HEK293 (cell line): ENCODE measurements at regions not wholly inside any gene's neighbourhood (a gene's known extent, or its start where the extent isn't known, plus 50 kb on each side); places are given as distances from the start of the nearest gene placed in this dataset.

Experiments
- CTCF ChIA-PET: fragments of 350-600 bp; formaldehyde crosslinking; extraction: SDS; loops from one replicate; lab custom pipeline; 2021; ENCODE audit warnings: antibody characterized with exemption; lab: Yijun Ruan, JAX
- POLR2A ChIA-PET: fragments of 300-600 bp; formaldehyde crosslinking; extraction: SDS; loops from one replicate; lab custom pipeline; 2020; ENCODE audit warnings: antibody characterized with exemption, inconsistent platforms; lab: Yijun Ruan, JAX
- H3K27ac ChIP-seq: fragments of 200-500 bp; sonication (Bioruptor generic); 2 replicates; pipeline ENCODE4 v1.5.1; 2014; ENCODE audit warnings: low read depth, low read length, control low read depth, inconsistent platforms; ENCODE audit errors: extremely low read depth
- H3K36me3 ChIP-seq, 2 experiments: fragments of 200-500 bp in 1 of 2; sonication (Bioruptor generic) in 1 of 2; 1 replicate in 1 of 2; 2 replicates in 1 of 2; pipeline ENCODE4 v1.5.1; 2014 to 2017; ENCODE audit warnings: inconsistent platforms in 2 of 2, low read length in 2 of 2; ENCODE audit not compliant: control insufficient read depth in 2 of 2, insufficient read depth in 1 of 2
- H3K4me1 ChIP-seq: fragments of 200-500 bp; sonication (Bioruptor generic); 2 replicates; pipeline ENCODE4 v1.5.1; 2014; ENCODE audit warnings: mild to moderate bottlenecking, low read length, inconsistent platforms; ENCODE audit not compliant: control insufficient read depth, insufficient read depth
- H3K4me3 ChIP-seq: 2 replicates; pipeline ENCODE4 v1.5.1; 2011; ENCODE audit warnings: low read depth, mild to moderate bottlenecking, control low read depth, low read length, moderate library complexity
- H3K9me3 ChIP-seq: fragments of 200-500 bp; sonication (Bioruptor generic); 2 replicates; pipeline ENCODE4 v1.5.1; 2014; ENCODE audit warnings: low read depth, low read length, inconsistent platforms; ENCODE audit not compliant: control insufficient read depth, insufficient read depth
- GFI1B ChIP-seq: fragments of 450-650 bp; formaldehyde crosslinking; IDR thresholded peaks from 2 replicates; pipeline ENCODE4 v1.5.1; 2016; ENCODE audit warnings: missing biosample characterization, missing genetic modification characterization
- GLIS2 ChIP-seq: fragments of 450-650 bp; formaldehyde crosslinking; IDR thresholded peaks from 2 replicates; pipeline ENCODE4 v1.5.1; 2016; ENCODE audit warnings: missing biosample characterization, missing genetic modification characterization
- IKZF3 ChIP-seq: fragments of 450-650 bp; IDR thresholded peaks from 2 replicates; pipeline ENCODE4 v1.5.0; 2018; ENCODE audit warnings: missing biosample characterization, mild to moderate bottlenecking, missing genetic modification characterization, moderate library complexity
- KLF17 ChIP-seq: fragments of 450-650 bp; formaldehyde crosslinking; IDR thresholded peaks from 2 replicates; pipeline ENCODE4 v1.5.1; 2016; ENCODE audit warnings: missing biosample characterization, missing genetic modification characterization
- SP2 ChIP-seq: fragments of 450-650 bp; formaldehyde crosslinking; IDR thresholded peaks from 2 replicates; pipeline ENCODE4 v1.5.1; 2016; ENCODE audit warnings: missing biosample characterization, missing genetic modification characterization
- SP7 ChIP-seq: fragments of 450-650 bp; formaldehyde crosslinking; IDR thresholded peaks from 2 replicates; pipeline ENCODE4 v1.5.1; 2016; ENCODE audit warnings: missing biosample characterization, missing genetic modification characterization
- TSHZ1 ChIP-seq: fragments of 450-650 bp; formaldehyde crosslinking; IDR thresholded peaks from 2 replicates; pipeline ENCODE4 v1.5.1; 2016; ENCODE audit warnings: missing biosample characterization, missing genetic modification characterization, borderline replicate concordance
- WT1 ChIP-seq: fragments of 450-650 bp; formaldehyde crosslinking; IDR thresholded peaks from 2 replicates; pipeline ENCODE4 v1.5.1; 2016; ENCODE audit warnings: missing biosample characterization, missing genetic modification characterization
- YY2 ChIP-seq: fragments of 450-650 bp; formaldehyde crosslinking; IDR thresholded peaks from 2 replicates; pipeline ENCODE4 v1.5.1; 2016; ENCODE audit warnings: missing biosample characterization, missing genetic modification characterization
- ZBTB48 ChIP-seq: fragments of 450-650 bp; formaldehyde crosslinking; IDR thresholded peaks from 2 replicates; pipeline ENCODE4 v1.5.1; 2016; ENCODE audit warnings: missing biosample characterization, missing genetic modification characterization
- ZBTB8A ChIP-seq: fragments of 450-650 bp; formaldehyde crosslinking; IDR thresholded peaks from 2 replicates; pipeline ENCODE4 v1.5.1; 2016; ENCODE audit warnings: missing biosample characterization, missing genetic modification characterization
- ZNF10 ChIP-seq: fragments of 450-650 bp; formaldehyde crosslinking; IDR thresholded peaks from 2 replicates; pipeline ENCODE4 v1.5.1; 2017; ENCODE audit warnings: missing biosample characterization, missing genetic modification characterization
- ZNF121 ChIP-seq: fragments of 450-650 bp; formaldehyde crosslinking; IDR thresholded peaks from 2 replicates; pipeline ENCODE4 v1.5.1; 2016; ENCODE audit warnings: missing biosample characterization, missing genetic modification characterization
- ZNF140 ChIP-seq: fragments of 450-650 bp; formaldehyde crosslinking; IDR thresholded peaks from 2 replicates; pipeline ENCODE4 v1.5.1; 2016; ENCODE audit warnings: missing biosample characterization, missing genetic modification characterization
- ZNF155 ChIP-seq: fragments of 450-650 bp; formaldehyde crosslinking; IDR thresholded peaks from 2 replicates; pipeline ENCODE4 v1.5.1; 2016; ENCODE audit warnings: missing biosample characterization, missing genetic modification characterization
- ZNF169 ChIP-seq: fragments of 450-650 bp; formaldehyde crosslinking; IDR thresholded peaks from 2 replicates; pipeline ENCODE4 v1.5.1; 2016; ENCODE audit warnings: missing biosample characterization, missing genetic modification characterization
- ZNF175 ChIP-seq: fragments of 450-650 bp; formaldehyde crosslinking; IDR thresholded peaks from 2 replicates; pipeline ENCODE4 v1.5.1; 2016; ENCODE audit warnings: missing biosample characterization, missing genetic modification characterization
- ZNF184 ChIP-seq: fragments of 450-650 bp; IDR thresholded peaks from 2 replicates; pipeline ENCODE4 v1.5.1; 2018; ENCODE audit warnings: missing biosample characterization, mild to moderate bottlenecking, missing genetic modification characterization
- ZNF202 ChIP-seq: fragments of 450-650 bp; formaldehyde crosslinking; IDR thresholded peaks from 2 replicates; pipeline ENCODE4 v1.5.1; 2016; ENCODE audit warnings: missing biosample characterization, missing genetic modification characterization, borderline replicate concordance
- ZNF530 ChIP-seq: fragments of 450-650 bp; formaldehyde crosslinking; IDR thresholded peaks from 2 replicates; pipeline ENCODE4 v1.5.1; 2016; ENCODE audit warnings: low read depth, missing biosample characterization, missing genetic modification characterization
- ZNF670 ChIP-seq: fragments of 450-650 bp; formaldehyde crosslinking; IDR thresholded peaks from 2 replicates; pipeline ENCODE4 v1.5.1; 2016; ENCODE audit warnings: missing biosample characterization, missing genetic modification characterization, low read depth
- ZNF776 ChIP-seq: fragments of 450-650 bp; formaldehyde crosslinking; IDR thresholded peaks from 2 replicates; pipeline ENCODE4 v1.5.0; 2017; ENCODE audit warnings: missing biosample characterization, missing genetic modification characterization, borderline replicate concordance
- TF ChIP-seq, protein P1 (sequence below): fragments of 450-650 bp; formaldehyde crosslinking; IDR thresholded peaks from 2 replicates; pipeline ENCODE4 v1.5.1; 2017; ENCODE audit warnings: missing biosample characterization, missing genetic modification characterization
- TF ChIP-seq, protein P2 (sequence below): fragments of 450-650 bp; formaldehyde crosslinking; IDR thresholded peaks from 2 replicates; pipeline ENCODE4 v1.5.1; 2016; ENCODE audit warnings: missing biosample characterization, missing genetic modification characterization, low read depth
- TF ChIP-seq, protein P3 (sequence below): fragments of 450-650 bp; formaldehyde crosslinking; IDR thresholded peaks from 2 replicates; pipeline ENCODE4 v1.5.1; 2017; ENCODE audit warnings: missing biosample characterization, mild to moderate bottlenecking, missing genetic modification characterization, moderate library complexity

- no peak for TF ChIP-seq TSHZ1 (tag by site-specific recombination)
Measured at GRCh38 chr5:87853541-87853940, 415.1 kb downstream of the TMEM161B start (continued).

GRCh38 chr5:87851603-87852002 is 417.0 kb downstream of the TMEM161B start:
- no peaks in the 10 kb centered on the region for H3K9me3 ChIP-seq
- TF ChIP-seq ZNF121 (tag by site-specific recombination) (no peak), ZNF202 (no peak)
- peaks cover 16% of the 10 kb centered on the region; the same call in 1 of the 2 replicates for H3K4me1 ChIP-seq
- ChIA-PET CTCF (interaction anchor here (0.7 kb wide), 1 partner anchor 846 kb away, joined by 8 read pairs; no protein-coding TSS in a partner anchor), POLR2A (no interaction called here)
- H3K27ac ChIP-seq = no peak overlapping the region
- H3K4me3 ChIP-seq = no peak overlapping the region
- no peaks in the 10 kb centered on the region for H3K36me3 ChIP-seq

- no peak overlapping the region for H3K27ac ChIP-seq
- no peak overlapping the region for H3K4me3 ChIP-seq
- CTCF ChIA-PET = no interaction called here
- POLR2A ChIA-PET = no interaction called here
- H3K4me1 ChIP-seq = peaks cover 16% of the 10 kb centered on the region; the same call in 1 of the 2 replicates
- TF ChIP-seq ZNF155 (tag by site-specific recombination) = no peak
- TF ChIP-seq, protein P1, sequence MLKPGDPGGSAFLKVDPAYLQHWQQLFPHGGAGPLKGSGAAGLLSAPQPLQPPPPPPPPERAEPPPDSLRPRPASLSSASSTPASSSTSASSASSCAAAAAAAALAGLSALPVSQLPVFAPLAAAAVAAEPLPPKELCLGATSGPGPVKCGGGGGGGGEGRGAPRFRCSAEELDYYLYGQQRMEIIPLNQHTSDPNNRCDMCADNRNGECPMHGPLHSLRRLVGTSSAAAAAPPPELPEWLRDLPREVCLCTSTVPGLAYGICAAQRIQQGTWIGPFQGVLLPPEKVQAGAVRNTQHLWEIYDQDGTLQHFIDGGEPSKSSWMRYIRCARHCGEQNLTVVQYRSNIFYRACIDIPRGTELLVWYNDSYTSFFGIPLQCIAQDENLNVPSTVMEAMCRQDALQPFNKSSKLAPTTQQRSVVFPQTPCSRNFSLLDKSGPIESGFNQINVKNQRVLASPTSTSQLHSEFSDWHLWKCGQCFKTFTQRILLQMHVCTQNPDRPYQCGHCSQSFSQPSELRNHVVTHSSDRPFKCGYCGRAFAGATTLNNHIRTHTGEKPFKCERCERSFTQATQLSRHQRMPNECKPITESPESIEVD (tag by site-specific recombination) = peak; percentile 31; the same call in 1 of the 2 replicates
- TF ChIP-seq SP7 (tag by site-specific recombination) = peak; percentile 38; the same call in 1 of the 2 replicates
- TF ChIP-seq GLIS2 = no peak
- TF ChIP-seq KLF17 (tag by site-specific recombination) = no peak
- TF ChIP-seq ZNF10 (tag by site-specific recombination) = no peak
- no peak for TF ChIP-seq YY2 (tag by site-specific recombination)
- TF ChIP-seq ZNF776 (tag by site-specific recombination) = no peak
- TF ChIP-seq ZNF184 (tag by site-specific recombination) = no peak
- TF ChIP-seq WT1 (tag by site-specific recombination) = peak; percentile 40; the same call in 1 of the 2 replicates
- no peak for TF ChIP-seq ZNF175 (tag by site-specific recombination)
- no peak for TF ChIP-seq ZNF530 (tag by site-specific recombination)
- no peak for TF ChIP-seq ZNF140 (tag by site-specific recombination)
- no peak for TF ChIP-seq SP2 (tag by site-specific recombination)
- TF ChIP-seq, protein P2, sequence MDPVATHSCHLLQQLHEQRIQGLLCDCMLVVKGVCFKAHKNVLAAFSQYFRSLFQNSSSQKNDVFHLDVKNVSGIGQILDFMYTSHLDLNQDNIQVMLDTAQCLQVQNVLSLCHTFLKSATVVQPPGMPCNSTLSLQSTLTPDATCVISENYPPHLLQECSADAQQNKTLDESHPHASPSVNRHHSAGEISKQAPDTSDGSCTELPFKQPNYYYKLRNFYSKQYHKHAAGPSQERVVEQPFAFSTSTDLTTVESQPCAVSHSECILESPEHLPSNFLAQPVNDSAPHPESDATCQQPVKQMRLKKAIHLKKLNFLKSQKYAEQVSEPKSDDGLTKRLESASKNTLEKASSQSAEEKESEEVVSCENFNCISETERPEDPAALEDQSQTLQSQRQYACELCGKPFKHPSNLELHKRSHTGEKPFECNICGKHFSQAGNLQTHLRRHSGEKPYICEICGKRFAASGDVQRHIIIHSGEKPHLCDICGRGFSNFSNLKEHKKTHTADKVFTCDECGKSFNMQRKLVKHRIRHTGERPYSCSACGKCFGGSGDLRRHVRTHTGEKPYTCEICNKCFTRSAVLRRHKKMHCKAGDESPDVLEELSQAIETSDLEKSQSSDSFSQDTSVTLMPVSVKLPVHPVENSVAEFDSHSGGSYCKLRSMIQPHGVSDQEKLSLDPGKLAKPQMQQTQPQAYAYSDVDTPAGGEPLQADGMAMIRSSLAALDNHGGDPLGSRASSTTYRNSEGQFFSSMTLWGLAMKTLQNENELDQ (tag by site-specific recombination) = no peak
- TF ChIP-seq GFI1B = no peak
- no peak for TF ChIP-seq ZBTB8A (tag by site-specific recombination)
- TF ChIP-seq, protein P3, sequence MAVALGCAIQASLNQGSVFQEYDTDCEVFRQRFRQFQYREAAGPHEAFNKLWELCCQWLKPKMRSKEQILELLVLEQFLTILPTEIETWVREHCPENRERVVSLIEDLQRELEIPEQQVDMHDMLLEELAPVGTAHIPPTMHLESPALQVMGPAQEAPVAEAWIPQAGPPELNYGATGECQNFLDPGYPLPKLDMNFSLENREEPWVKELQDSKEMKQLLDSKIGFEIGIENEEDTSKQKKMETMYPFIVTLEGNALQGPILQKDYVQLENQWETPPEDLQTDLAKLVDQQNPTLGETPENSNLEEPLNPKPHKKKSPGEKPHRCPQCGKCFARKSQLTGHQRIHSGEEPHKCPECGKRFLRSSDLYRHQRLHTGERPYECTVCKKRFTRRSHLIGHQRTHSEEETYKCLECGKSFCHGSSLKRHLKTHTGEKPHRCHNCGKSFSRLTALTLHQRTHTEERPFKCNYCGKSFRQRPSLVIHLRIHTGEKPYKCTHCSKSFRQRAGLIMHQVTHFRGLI = no peak
- no peak for TF ChIP-seq ZNF169
- no peak for TF ChIP-seq ZNF670 (tag by site-specific recombination)
- no peak for TF ChIP-seq ZBTB48
- TF ChIP-seq IKZF3 (tag by site-specific recombination) = no peak
- no peaks in the 10 kb centered on the region for H3K9me3 ChIP-seq
- H3K36me3 ChIP-seq = no peaks in the 10 kb centered on the region
Measured at GRCh38 chr5:87850843-87851242, 417.8 kb downstream of the TMEM161B start.
